ENCODE measurements at regions not wholly inside any gene's neighbourhood (a gene's known extent, or its start where the extent isn't known, plus 50 kb on each side); places are given as distances from the start of the nearest gene placed in this dataset.
"Not testable (repeated sequence)": the region's sequence is repeated elsewhere in the genome, so short reads cannot be mapped to it uniquely, and the experiment has no call there.

DNA sequence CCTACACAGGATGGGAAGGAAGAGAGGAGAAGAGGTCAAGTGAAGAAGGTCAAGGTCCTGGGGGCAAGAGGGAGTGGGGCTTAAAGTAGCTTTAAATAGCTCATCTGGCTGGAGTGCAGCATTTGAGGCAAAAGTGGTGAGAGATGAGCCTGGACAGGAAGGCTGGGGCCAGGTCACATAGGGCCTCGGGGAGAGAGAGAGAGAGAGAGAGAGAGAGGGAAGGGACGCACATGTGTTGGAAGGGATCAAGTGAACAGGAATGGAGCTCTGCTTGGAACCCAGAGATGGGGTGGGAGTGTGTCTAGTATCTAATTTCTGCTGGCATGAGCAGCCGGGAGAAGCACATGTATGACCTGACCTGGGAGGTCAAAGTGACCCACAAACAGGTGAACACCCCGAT lies 407.5 kb downstream of the MED13L start:
- TF ChIP-seq, protein P1, sequence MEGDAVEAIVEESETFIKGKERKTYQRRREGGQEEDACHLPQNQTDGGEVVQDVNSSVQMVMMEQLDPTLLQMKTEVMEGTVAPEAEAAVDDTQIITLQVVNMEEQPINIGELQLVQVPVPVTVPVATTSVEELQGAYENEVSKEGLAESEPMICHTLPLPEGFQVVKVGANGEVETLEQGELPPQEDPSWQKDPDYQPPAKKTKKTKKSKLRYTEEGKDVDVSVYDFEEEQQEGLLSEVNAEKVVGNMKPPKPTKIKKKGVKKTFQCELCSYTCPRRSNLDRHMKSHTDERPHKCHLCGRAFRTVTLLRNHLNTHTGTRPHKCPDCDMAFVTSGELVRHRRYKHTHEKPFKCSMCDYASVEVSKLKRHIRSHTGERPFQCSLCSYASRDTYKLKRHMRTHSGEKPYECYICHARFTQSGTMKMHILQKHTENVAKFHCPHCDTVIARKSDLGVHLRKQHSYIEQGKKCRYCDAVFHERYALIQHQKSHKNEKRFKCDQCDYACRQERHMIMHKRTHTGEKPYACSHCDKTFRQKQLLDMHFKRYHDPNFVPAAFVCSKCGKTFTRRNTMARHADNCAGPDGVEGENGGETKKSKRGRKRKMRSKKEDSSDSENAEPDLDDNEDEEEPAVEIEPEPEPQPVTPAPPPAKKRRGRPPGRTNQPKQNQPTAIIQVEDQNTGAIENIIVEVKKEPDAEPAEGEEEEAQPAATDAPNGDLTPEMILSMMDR (IDR thresholded peaks at IDR 0.05) = no peak
- ATAC-seq (ENCODE audit: low FRiP score) (no peak), DNase-seq (ENCODE audit: low spot score) (no peak)

DNA sequence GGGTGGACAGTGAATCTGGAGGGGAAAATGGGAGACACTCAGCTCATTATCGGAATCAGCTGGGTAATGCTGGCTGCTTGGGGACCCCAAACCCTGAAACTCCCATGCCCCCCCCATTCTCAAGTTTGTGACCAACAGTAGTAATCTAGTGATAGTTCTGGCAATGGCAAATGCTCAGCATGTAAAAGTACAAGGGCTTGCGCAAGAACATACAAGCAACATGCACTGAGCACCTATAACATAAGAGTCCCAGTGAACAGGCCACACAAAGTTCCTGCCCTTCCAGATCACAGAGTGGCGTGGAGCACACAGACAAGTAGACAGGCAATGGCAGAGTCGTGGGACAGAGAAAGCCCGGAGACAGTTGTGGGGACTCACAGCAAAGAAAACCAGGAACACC lies 407.9 kb downstream of the MED13L start:
- TF ChIP-seq, protein P1 (IDR thresholded peaks at IDR 0.05) = no peak
- no peak for ATAC-seq (ENCODE audit: low FRiP score)
- DNase-seq (ENCODE audit: low spot score) = no peak

DNA sequence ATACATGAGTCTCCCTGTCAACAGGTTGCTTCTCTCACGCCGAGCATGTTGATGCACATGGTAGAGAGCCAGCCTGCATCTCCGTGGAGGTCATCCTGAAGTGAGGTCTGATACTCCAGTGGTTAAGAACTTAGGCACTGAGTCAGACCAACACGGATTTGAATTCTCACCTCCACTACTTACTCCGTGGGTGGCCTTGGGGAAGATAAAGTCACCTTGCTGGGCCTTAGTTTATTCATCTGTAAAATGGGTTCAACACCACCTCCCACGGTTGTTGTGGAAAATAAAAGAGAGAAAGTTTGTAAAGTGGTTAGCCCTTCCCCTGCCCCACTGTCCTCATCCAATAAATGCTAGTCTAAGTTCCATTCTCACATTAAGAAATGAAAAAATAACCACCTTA lies 408.9 kb downstream of the MED13L start:
- TF ChIP-seq, protein P1 (IDR thresholded peaks at IDR 0.05) = no peak
- ATAC-seq (ENCODE audit: low FRiP score) (no peak), DNase-seq (ENCODE audit: low spot score) (no peak)

DNA sequence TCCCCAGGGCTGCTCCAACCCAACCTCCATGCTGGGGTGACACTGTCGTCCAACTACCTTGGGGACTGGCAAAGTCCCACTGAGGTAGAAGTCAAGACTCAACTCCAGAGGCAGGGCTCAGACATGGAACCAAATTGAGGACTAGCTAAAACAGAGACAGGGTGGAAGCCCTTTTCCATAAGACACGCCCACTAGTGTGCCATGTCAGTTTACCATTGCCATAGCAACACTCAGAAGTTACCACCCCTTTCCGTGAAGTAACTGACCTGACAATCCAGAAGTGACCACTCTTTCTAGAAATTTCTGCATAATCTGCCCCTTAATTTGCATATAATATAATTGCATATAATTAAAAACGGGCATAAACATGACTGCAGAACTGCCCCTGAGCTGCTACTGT lies 409.6 kb downstream of the MED13L start:
- no peak for DNase-seq (ENCODE audit: low spot score)

DNA sequence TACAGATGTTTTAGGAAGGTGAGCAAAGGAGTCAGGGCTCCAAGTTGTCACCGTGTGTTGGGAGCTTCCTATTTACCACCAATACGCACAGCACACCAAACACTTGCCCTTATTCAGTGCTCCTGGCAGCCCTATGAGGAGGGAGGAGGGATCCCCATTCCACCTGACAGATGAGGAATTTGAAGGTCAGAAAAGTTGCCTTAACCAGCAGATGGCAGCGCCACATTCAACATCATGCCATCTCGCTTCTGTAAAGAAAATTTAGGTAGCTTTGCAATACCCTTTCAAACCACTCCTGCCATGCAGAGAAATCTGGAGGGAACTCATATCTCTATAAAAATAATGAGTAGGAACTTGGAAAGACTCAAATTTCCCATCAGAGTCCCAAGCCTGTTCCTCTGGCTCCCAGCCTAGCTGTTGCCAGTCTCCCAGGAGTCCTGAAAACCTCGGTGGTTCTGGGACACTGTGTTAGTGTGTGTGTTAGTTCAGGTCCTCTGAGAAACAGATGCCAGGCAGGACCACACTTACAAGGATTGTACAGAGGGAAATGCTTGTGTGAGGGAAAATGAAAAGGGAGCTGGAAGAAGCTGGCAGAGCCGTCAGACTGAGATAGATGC lies 410.5 kb downstream of the MED13L start:
- no peak for DNase-seq (ENCODE audit: low spot score)
- no peak for ATAC-seq (ENCODE audit: low FRiP score)

More for the DNA sequence above, 409.6 kb downstream of the MED13L start:
- ATAC-seq (ENCODE audit: low FRiP score) = no peak
- TF ChIP-seq, protein P1 (IDR thresholded peaks at IDR 0.05) = no peak

DNA sequence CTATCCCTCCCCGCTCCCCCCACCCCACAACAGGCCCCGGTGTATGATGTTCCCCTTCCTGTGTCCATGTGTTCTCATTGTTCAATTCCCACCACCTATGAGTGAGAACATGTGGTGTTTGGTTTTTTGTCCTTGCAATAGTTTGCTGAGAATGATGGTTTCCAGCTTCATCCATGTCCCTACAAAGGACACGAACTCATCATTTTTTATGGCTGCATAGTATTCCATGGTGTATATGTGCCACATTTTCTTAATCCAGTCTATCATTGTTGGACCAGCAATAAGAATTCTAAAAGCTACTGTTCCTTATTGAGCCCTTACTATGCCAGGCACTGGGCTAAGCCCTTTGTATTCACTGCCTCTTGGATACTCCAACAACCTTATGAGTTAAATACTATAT lies 411.2 kb downstream of the MED13L start:
- ATAC-seq (ENCODE audit: low FRiP score); DNase-seq (ENCODE audit: low spot score): not testable (repeated sequence)

More for the DNA sequence above, 410.5 kb downstream of the MED13L start:
- TF ChIP-seq, protein P1 (IDR thresholded peaks at IDR 0.05) = no peak

DNA sequence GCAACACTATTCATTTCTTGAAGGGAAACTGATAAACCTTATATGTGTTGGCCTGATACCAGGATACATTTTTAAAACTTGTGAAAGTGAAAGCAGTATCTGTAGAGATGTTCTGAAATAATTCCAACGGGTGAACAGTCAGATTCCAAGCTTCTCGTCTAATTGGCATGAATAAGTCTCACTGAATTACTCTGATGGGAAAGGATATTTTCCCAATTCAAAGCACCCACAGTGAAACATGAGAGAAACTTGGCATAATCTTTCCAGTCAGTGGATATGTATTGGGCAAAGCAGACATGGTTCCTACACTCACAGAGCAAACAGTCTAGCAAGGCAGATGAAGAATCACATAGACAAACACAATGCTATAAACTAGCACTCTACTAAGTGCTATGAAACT lies 413.1 kb downstream of the MED13L start:
- TF ChIP-seq, protein P1 (IDR thresholded peaks at IDR 0.05) = no peak
- no peak for ATAC-seq (ENCODE audit: low FRiP score)

More for the DNA sequence above, 413.1 kb downstream of the MED13L start:
- DNase-seq (ENCODE audit: low spot score) = no peak

Data from omental fat pad (tissue), 3 donors.